NCI-H526 (cell line): ENCODE measurements at regions not wholly inside any gene's neighbourhood (a gene's known extent, or its start where the extent isn't known, plus 50 kb on each side); places are given as distances from the start of the nearest gene placed in this dataset.

Experiments
- DNase-seq, 2 experiments: peaks; one replicate each; lab custom pipeline; 2025; lab: John Stamatoyannopoulos, UW

- no peak for DNase-seq
Measured at GRCh38 chr21:26653430-26653829, 80.3 kb upstream of the CYYR1 start.

- no peak for DNase-seq
Measured at GRCh38 chr21:26652854-26653253, 79.8 kb upstream of the CYYR1 start.

- DNase-seq, result no peak
Measured at GRCh38 chr21:26641062-26641461, 68.0 kb upstream of the CYYR1 start.

- no peak for DNase-seq
Measured at GRCh38 chr21:26637201-26637745, 64.2 kb upstream of the CYYR1 start.

GRCh38 chr21:26635681-26636080 lies 62.6 kb upstream of the CYYR1 start:
- no peak for DNase-seq

- no peak for DNase-seq
Measured at GRCh38 chr21:26632691-26633090, 59.6 kb upstream of the CYYR1 start.

- DNase-seq, result no peak
Measured at GRCh38 chr21:26626187-26626586, 53.1 kb upstream of the CYYR1 start.

GRCh38 chr21:26624983-26625519 lies 52.0 kb upstream of the CYYR1 start:
- no peak for DNase-seq
